ENCODE measurements at regions not wholly inside any gene's neighbourhood (a gene's known extent, or its start where the extent isn't known, plus 50 kb on each side); places are given as distances from the start of the nearest gene placed in this dataset.

- Mint-ChIP-seq H3K9me3 (peaks cover 6% of the 10 kb centered on the region in 2 experiments; a peak in 4 of 5 replicates), H3K36me3 (ENCODE audit: insufficient read depth in 1 of 3, low read depth in 3 of 3) (peaks cover 0 to 6% (median 0%) of the 10 kb centered on the region in 3 experiments; a peak in 3 of 7 replicates), H3K27ac (no peak overlapping the region), H3K4me1 (no peaks in the 10 kb centered on the region), H3K27me3 (ENCODE audit: low read depth) (no peaks in the 10 kb centered on the region; the same call in 1 of the 2 replicates), H3K4me3 (no peak overlapping the region)
- H3K23ac ChIP-seq (ENCODE audit: insufficient read length, low read depth, low read length): no peak overlapping the region
- H4K8ac ChIP-seq (replicated peaks; ENCODE audit: insufficient read length, low read depth, low read length): no peak overlapping the region
- H3K79me2 ChIP-seq (ENCODE audit: insufficient read depth, low read length): no peaks in the 10 kb centered on the region
- H3K4ac ChIP-seq (ENCODE audit: low read depth, low read length): no peak overlapping the region
- H2BK5ac ChIP-seq (ENCODE audit: insufficient read length, low read length): no peak overlapping the region
- no peak overlapping the region for H3K18ac ChIP-seq (ENCODE audit: insufficient read length, low read depth, low read length)
- H3K14ac ChIP-seq (ENCODE audit: insufficient read depth, low read length): no peak overlapping the region
- H3K79me1 ChIP-seq (ENCODE audit: insufficient read depth, low read depth, low read length, poor library complexity, severe bottlenecking): no peaks in the 10 kb centered on the region
- H2BK20ac ChIP-seq (ENCODE audit: low read depth, low read length, poor library complexity, severe bottlenecking): no peak overlapping the region
- no peaks in the 10 kb centered on the region for H3K9me3 ChIP-seq (ENCODE audit: control insufficient read depth, low read depth, low read length)
- no peak overlapping the region for H3K9ac ChIP-seq (ENCODE audit: extremely low read depth, insufficient read length, low read length)
- H4K20me1 ChIP-seq (ENCODE audit: control insufficient read depth, insufficient read depth, insufficient read length): no peaks in the 10 kb centered on the region
- no peak overlapping the region for H2BK12ac ChIP-seq (ENCODE audit: insufficient read length, low read depth, low read length)
- H4K91ac ChIP-seq (ENCODE audit: insufficient read length, low read depth, low read length): no peak overlapping the region
- H4K5ac ChIP-seq (ENCODE audit: insufficient read length, low read depth, low read length): no peak overlapping the region
- H3K4me1 ChIP-seq (ENCODE audit: insufficient read depth, low read length): no peaks in the 10 kb centered on the region
- H3K23me2 ChIP-seq (ENCODE audit: insufficient read length, low read depth, low read length, poor library complexity, severe bottlenecking): no peaks in the 10 kb centered on the region
- H3K27ac ChIP-seq (ENCODE audit: insufficient read length, low read depth, low read length): no peak overlapping the region
- no peak for TF ChIP-seq CTCF (conservative IDR thresholded peaks at IDR 0.05)
- no peak overlapping the region for H3K4me2 ChIP-seq (ENCODE audit: insufficient read depth, insufficient read length, low read length)
- no peaks in the 10 kb centered on the region for H3K27me3 ChIP-seq (ENCODE audit: insufficient read depth, low read length)
- H2AK5ac ChIP-seq (ENCODE audit: insufficient read length, low read length): no peak overlapping the region
- no peak overlapping the region for H2BK120ac ChIP-seq (ENCODE audit: low read depth, low read length, poor library complexity, severe bottlenecking)
- H3K56ac ChIP-seq (ENCODE audit: insufficient read length, low read depth, low read length): no peak overlapping the region
- DNase-seq: no peak
- H2AFZ ChIP-seq (ENCODE audit: low read length): no peak overlapping the region
- H3T11ph ChIP-seq (ENCODE audit: low read length): no peak overlapping the region
- no peak overlapping the region for H2BK15ac ChIP-seq (ENCODE audit: low read depth, low read length)
Measured at GRCh38 chrX:129176710-129177109, 346.6 kb downstream of the SMARCA1 start.

Measured in H9 (cell line).